Activated CD4-positive, alpha-beta T cell treated with anti-CD3 and anti-CD28 coated beads, Interleukin-2, amount 10 ng/mL, durations not matched to agents 24 days and 14 days (primary cell): ENCODE measurements at regions not wholly inside any gene's neighbourhood (a gene's known extent, or its start where the extent isn't known, plus 50 kb on each side); places are given as distances from the start of the nearest gene placed in this dataset.

Experiments
- DNase-seq: peaks from one replicate; pipeline ENCODE4 v3.0.0; 2022
- H3K27ac Mint-ChIP-seq: one replicate; pipeline ENCODE4 v1.8.0; 2022; ENCODE audit warnings: mild to moderate bottlenecking, mixed read lengths
- H3K27me3 Mint-ChIP-seq: one replicate; pipeline ENCODE4 v1.8.0; 2022; ENCODE audit warnings: mixed read lengths
- H3K36me3 Mint-ChIP-seq: one replicate; pipeline ENCODE4 v1.8.0; 2022; ENCODE audit warnings: low read depth, mild to moderate bottlenecking, mixed read lengths
- H3K4me1 Mint-ChIP-seq: one replicate; pipeline ENCODE4 v1.8.0; 2021; ENCODE audit warnings: mixed read lengths
- H3K4me3 Mint-ChIP-seq: one replicate; pipeline ENCODE4 v1.8.0; 2022; ENCODE audit warnings: mild to moderate bottlenecking, moderate library complexity, mixed read lengths
- H3K9me3 Mint-ChIP-seq: one replicate; pipeline ENCODE4 v1.8.0; 2021; ENCODE audit warnings: mixed read lengths
- intact Hi-C: fragments of 100-400 bp; cut with micrococcal nuclease; formaldehyde crosslinking; loops from one replicate; pipeline ENCODE4 v1.15.1; 2023

- Mint-ChIP-seq H3K4me1 (no peaks in the 10 kb centered on the region), H3K9me3 (peaks cover 12% of the 10 kb centered on the region), H3K27me3 (no peaks in the 10 kb centered on the region), H3K27ac (no peak overlapping the region), H3K36me3 (no peaks in the 10 kb centered on the region), H3K4me3 (no peak overlapping the region)
- DNase-seq = no peak
- intact Hi-C loops = no loop called here
Observed at GRCh38 chr16:63749276-63749675, 1372.6 kb downstream of the CDH11 start.

- H3K27ac Mint-ChIP-seq = no peak overlapping the region
- intact Hi-C loops = no loop called here
- DNase-seq = no peak
- no peak overlapping the region for H3K4me3 Mint-ChIP-seq
- peaks cover 15% of the 10 kb centered on the region for H3K9me3 Mint-ChIP-seq
- no peaks in the 10 kb centered on the region for H3K4me1 Mint-ChIP-seq
- no peaks in the 10 kb centered on the region for H3K27me3 Mint-ChIP-seq
- no peaks in the 10 kb centered on the region for H3K36me3 Mint-ChIP-seq
Observed at GRCh38 chr16:63745456-63745855, 1376.4 kb downstream of the CDH11 start.

- Mint-ChIP-seq H3K27me3 (no peaks in the 10 kb centered on the region), H3K4me1 (no peaks in the 10 kb centered on the region), H3K4me3 (no peak overlapping the region), H3K9me3 (peaks cover 9% of the 10 kb centered on the region), H3K27ac (no peak overlapping the region), H3K36me3 (no peaks in the 10 kb centered on the region)
- DNase-seq = no peak
- intact Hi-C loops = no loop called here
Observed at GRCh38 chr16:63744077-63744874, 1377.6 kb downstream of the CDH11 start.

GRCh38 chr16:63742150-63742549 is 1379.7 kb downstream of the CDH11 start:
- Mint-ChIP-seq H3K27ac (no peak overlapping the region), H3K36me3 (no peaks in the 10 kb centered on the region)

GRCh38 chr16:63737633-63738032 is 1384.2 kb downstream of the CDH11 start:
- Mint-ChIP-seq H3K9me3 (peaks cover 9% of the 10 kb centered on the region), H3K36me3 (no peaks in the 10 kb centered on the region), H3K4me1 (no peaks in the 10 kb centered on the region), H3K27ac (no peak overlapping the region), H3K27me3 (no peaks in the 10 kb centered on the region), H3K4me3 (no peak overlapping the region)
- no peak for DNase-seq
- intact Hi-C loops = no loop called here

More at GRCh38 chr16:63742150-63742549, 1379.7 kb downstream of the CDH11 start:
- H3K4me3 Mint-ChIP-seq = no peak overlapping the region
- no peak for DNase-seq
- no peaks in the 10 kb centered on the region for H3K4me1 Mint-ChIP-seq
- peaks cover 12% of the 10 kb centered on the region for H3K9me3 Mint-ChIP-seq
- intact Hi-C loops = no loop called here
- no peaks in the 10 kb centered on the region for H3K27me3 Mint-ChIP-seq

- intact Hi-C loops = no loop called here
- Mint-ChIP-seq H3K4me1 (no peaks in the 10 kb centered on the region), H3K27ac (no peak overlapping the region), H3K9me3 (peaks cover 9% of the 10 kb centered on the region), H3K27me3 (no peaks in the 10 kb centered on the region), H3K4me3 (no peak overlapping the region), H3K36me3 (no peaks in the 10 kb centered on the region)
- no peak for DNase-seq
Observed at GRCh38 chr16:63735456-63735855, 1386.4 kb downstream of the CDH11 start.

GRCh38 chr16:63720848-63721247 is 1401.0 kb downstream of the CDH11 start:
- Mint-ChIP-seq H3K27ac (no peak overlapping the region), H3K36me3 (no peaks in the 10 kb centered on the region), H3K27me3 (no peaks in the 10 kb centered on the region), H3K4me3 (no peak overlapping the region), H3K9me3 (peaks cover 3% of the 10 kb centered on the region), H3K4me1 (no peaks in the 10 kb centered on the region)
- DNase-seq = no peak
- intact Hi-C loops = no loop called here

GRCh38 chr16:63719926-63720325 is 1401.9 kb downstream of the CDH11 start:
- Mint-ChIP-seq H3K27ac (no peak overlapping the region), H3K36me3 (no peaks in the 10 kb centered on the region), H3K9me3 (peaks cover 3% of the 10 kb centered on the region), H3K4me3 (no peak overlapping the region), H3K4me1 (no peaks in the 10 kb centered on the region), H3K27me3 (no peaks in the 10 kb centered on the region)
- intact Hi-C loops = no loop called here
- no peak for DNase-seq

- Mint-ChIP-seq H3K4me1 (no peaks in the 10 kb centered on the region), H3K9me3 (peaks cover 3% of the 10 kb centered on the region), H3K27me3 (no peaks in the 10 kb centered on the region), H3K4me3 (no peak overlapping the region), H3K27ac (no peak overlapping the region), H3K36me3 (no peaks in the 10 kb centered on the region)
- no peak for DNase-seq
- intact Hi-C loops = no loop called here
Observed at GRCh38 chr16:63717806-63718205, 1404.1 kb downstream of the CDH11 start.

GRCh38 chr16:63714876-63715275 is 1407.0 kb downstream of the CDH11 start:
- intact Hi-C loops = no loop called here

GRCh38 chr16:63712725-63713124 is 1409.1 kb downstream of the CDH11 start:
- H3K36me3 Mint-ChIP-seq = no peaks in the 10 kb centered on the region
- H3K4me1 Mint-ChIP-seq = no peaks in the 10 kb centered on the region
- H3K4me3 Mint-ChIP-seq = no peak overlapping the region
- intact Hi-C loops = no loop called here
- DNase-seq = no peak
- no peak overlapping the region for H3K27ac Mint-ChIP-seq
- peaks cover 3% of the 10 kb centered on the region for H3K9me3 Mint-ChIP-seq
- no peaks in the 10 kb centered on the region for H3K27me3 Mint-ChIP-seq

More at GRCh38 chr16:63714876-63715275, 1407.0 kb downstream of the CDH11 start:
- no peaks in the 10 kb centered on the region for H3K36me3 Mint-ChIP-seq
- H3K27me3 Mint-ChIP-seq = no peaks in the 10 kb centered on the region
- no peaks in the 10 kb centered on the region for H3K9me3 Mint-ChIP-seq
- H3K4me3 Mint-ChIP-seq = no peak overlapping the region
- no peak overlapping the region for H3K27ac Mint-ChIP-seq
- no peak for DNase-seq
- H3K4me1 Mint-ChIP-seq = no peaks in the 10 kb centered on the region

- H3K4me1 Mint-ChIP-seq = no peaks in the 10 kb centered on the region
- peaks cover 10% of the 10 kb centered on the region for H3K9me3 Mint-ChIP-seq
- no peak for DNase-seq
- no peaks in the 10 kb centered on the region for H3K36me3 Mint-ChIP-seq
- H3K27me3 Mint-ChIP-seq = no peaks in the 10 kb centered on the region
- H3K27ac Mint-ChIP-seq = no peak overlapping the region
- H3K4me3 Mint-ChIP-seq = no peak overlapping the region
- intact Hi-C loops = no loop called here
Observed at GRCh38 chr16:63703612-63704011, 1418.3 kb downstream of the CDH11 start.

- H3K27ac Mint-ChIP-seq = no peak overlapping the region
- H3K4me1 Mint-ChIP-seq = no peaks in the 10 kb centered on the region
- H3K36me3 Mint-ChIP-seq = no peaks in the 10 kb centered on the region
- H3K4me3 Mint-ChIP-seq = no peak overlapping the region
- peaks cover 10% of the 10 kb centered on the region for H3K9me3 Mint-ChIP-seq
- intact Hi-C loops = no loop called here
- no peak for DNase-seq
- no peaks in the 10 kb centered on the region for H3K27me3 Mint-ChIP-seq
Observed at GRCh38 chr16:63702981-63703590, 1418.8 kb downstream of the CDH11 start.

- Mint-ChIP-seq H3K4me1 (no peaks in the 10 kb centered on the region), H3K4me3 (no peak overlapping the region), H3K9me3 (peaks cover 10% of the 10 kb centered on the region), H3K36me3 (no peaks in the 10 kb centered on the region), H3K27ac (no peak overlapping the region), H3K27me3 (no peaks in the 10 kb centered on the region)
- no peak for DNase-seq
- intact Hi-C loops = no loop called here
Observed at GRCh38 chr16:63697736-63698135, 1424.1 kb downstream of the CDH11 start.
